Fibroblast of lung (primary cell): ENCODE measurements at regions not wholly inside any gene's neighbourhood (a gene's known extent, or its start where the extent isn't known, plus 50 kb on each side); places are given as distances from the start of the nearest gene placed in this dataset.
"Not testable (repeated sequence)": the region's sequence is repeated elsewhere in the genome, so short reads cannot be mapped to it uniquely, and the experiment has no call there.

ENCODE experiments used
- EZH2 ChIP-seq: IDR thresholded peaks from 2 replicates; pipeline ENCODE4 v1.5.1; 2012; ENCODE audit warnings: low read length, control low read depth, mild to moderate bottlenecking; ENCODE audit errors: missing control alignments
- TF ChIP-seq, protein P1 (sequence below), 2 donors: IDR thresholded peaks in 1 of 2; conservative IDR thresholded peaks in 1 of 2; 1 replicate in 1 of 2; 2 replicates in 1 of 2; pipeline ENCODE4 v1.5.1; 2011 to 2012; ENCODE audit warnings: low read length in 2 of 2, control low read depth in 1 of 2, inconsistent platforms in 1 of 2, low read depth in 1 of 2, mild to moderate bottlenecking in 1 of 2

DNA sequence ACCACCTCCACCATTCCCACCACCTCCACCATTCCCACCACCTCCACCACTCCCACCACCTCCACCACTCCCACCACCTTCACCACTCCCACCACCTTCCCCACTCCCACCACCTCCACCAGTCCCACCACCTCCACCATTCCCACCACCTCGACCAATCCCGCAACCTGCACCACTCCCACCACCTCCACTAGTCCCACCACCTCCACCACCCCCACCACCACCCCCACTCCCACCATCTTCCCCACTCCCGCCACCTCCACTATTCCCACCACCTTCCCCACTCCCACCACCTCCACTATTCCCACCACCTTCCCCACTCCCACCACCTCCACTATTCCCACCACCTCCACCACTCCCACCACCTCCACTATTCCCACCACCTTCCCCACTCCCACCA lies 94.3 kb upstream of the PAX2 start:
- TF ChIP-seq, protein P1, sequence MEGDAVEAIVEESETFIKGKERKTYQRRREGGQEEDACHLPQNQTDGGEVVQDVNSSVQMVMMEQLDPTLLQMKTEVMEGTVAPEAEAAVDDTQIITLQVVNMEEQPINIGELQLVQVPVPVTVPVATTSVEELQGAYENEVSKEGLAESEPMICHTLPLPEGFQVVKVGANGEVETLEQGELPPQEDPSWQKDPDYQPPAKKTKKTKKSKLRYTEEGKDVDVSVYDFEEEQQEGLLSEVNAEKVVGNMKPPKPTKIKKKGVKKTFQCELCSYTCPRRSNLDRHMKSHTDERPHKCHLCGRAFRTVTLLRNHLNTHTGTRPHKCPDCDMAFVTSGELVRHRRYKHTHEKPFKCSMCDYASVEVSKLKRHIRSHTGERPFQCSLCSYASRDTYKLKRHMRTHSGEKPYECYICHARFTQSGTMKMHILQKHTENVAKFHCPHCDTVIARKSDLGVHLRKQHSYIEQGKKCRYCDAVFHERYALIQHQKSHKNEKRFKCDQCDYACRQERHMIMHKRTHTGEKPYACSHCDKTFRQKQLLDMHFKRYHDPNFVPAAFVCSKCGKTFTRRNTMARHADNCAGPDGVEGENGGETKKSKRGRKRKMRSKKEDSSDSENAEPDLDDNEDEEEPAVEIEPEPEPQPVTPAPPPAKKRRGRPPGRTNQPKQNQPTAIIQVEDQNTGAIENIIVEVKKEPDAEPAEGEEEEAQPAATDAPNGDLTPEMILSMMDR (conservative IDR thresholded peaks at IDR 0.05 in 1 of 2, IDR thresholded peaks at IDR 0.05 in 1 of 2; ENCODE audit: low read depth in 1 of 2, low read length in 2 of 2) = not testable (repeated sequence)
- not testable (repeated sequence) for TF ChIP-seq EZH2
